ENCODE measurements at regions not wholly inside any gene's neighbourhood (a gene's known extent, or its start where the extent isn't known, plus 50 kb on each side); places are given as distances from the start of the nearest gene placed in this dataset.

DNA sequence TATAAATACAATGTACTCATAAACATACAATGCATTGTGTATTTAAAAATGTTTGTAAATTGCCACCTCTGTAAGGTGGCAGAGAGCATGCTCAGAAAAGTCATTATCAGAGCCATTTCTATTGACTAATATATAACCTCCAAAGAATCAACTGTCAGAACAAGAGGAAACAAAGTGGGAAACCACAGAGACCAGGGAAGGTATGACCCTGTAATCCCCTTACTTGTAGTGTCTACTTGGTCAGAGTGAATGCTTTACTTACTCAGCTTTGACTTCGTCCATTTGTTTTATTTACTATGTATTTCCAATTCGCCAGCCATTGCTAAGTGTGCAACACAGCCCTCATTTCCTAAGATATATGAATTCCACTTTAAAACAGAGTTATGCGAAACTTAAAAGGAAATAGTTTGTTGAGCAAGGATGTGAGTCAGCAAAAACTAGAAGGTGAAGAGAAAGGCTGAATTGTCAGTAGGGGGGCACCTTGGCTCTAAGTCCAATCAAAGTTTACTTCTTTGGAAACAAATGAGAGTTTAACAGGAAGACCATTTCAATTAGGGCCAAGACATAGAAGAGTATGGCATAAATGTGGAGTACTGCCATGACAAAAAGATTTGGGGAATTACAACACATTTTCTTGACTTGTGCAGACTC is 671.7 kb upstream of the PTBP2 start:
- TF ChIP-seq, protein P1, sequence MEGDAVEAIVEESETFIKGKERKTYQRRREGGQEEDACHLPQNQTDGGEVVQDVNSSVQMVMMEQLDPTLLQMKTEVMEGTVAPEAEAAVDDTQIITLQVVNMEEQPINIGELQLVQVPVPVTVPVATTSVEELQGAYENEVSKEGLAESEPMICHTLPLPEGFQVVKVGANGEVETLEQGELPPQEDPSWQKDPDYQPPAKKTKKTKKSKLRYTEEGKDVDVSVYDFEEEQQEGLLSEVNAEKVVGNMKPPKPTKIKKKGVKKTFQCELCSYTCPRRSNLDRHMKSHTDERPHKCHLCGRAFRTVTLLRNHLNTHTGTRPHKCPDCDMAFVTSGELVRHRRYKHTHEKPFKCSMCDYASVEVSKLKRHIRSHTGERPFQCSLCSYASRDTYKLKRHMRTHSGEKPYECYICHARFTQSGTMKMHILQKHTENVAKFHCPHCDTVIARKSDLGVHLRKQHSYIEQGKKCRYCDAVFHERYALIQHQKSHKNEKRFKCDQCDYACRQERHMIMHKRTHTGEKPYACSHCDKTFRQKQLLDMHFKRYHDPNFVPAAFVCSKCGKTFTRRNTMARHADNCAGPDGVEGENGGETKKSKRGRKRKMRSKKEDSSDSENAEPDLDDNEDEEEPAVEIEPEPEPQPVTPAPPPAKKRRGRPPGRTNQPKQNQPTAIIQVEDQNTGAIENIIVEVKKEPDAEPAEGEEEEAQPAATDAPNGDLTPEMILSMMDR (conservative IDR thresholded peaks at IDR 0.05; ENCODE audit: low read length), result no peak
- TF ChIP-seq EZH2phosphoT487 (IDR thresholded peaks at IDR 0.05; ENCODE audit: borderline replicate concordance), result no peak
